Fibroblast of lung (primary cell): ENCODE measurements at regions not wholly inside any gene's neighbourhood (a gene's known extent, or its start where the extent isn't known, plus 50 kb on each side); places are given as distances from the start of the nearest gene placed in this dataset.

Experiments used
- DNase-seq, 2 donors: peaks; one replicate each; pipeline versions ENCODE4 v3.0.0 to v3.0.0-alpha.2; 2010; ENCODE audit warnings: low read depth in 2 of 2
- H2AFZ ChIP-seq: 2 replicates; pipeline ENCODE4 v1.5.1; 2012; ENCODE audit warnings: low read length, control low read depth, inconsistent platforms
- H3K27ac ChIP-seq: 2 replicates; pipeline ENCODE4 v1.5.1; 2011; ENCODE audit warnings: low read length, control low read depth; ENCODE audit not compliant: insufficient read depth
- H3K27me3 ChIP-seq: 2 replicates; pipeline ENCODE4 v1.5.1; 2011; ENCODE audit warnings: mild to moderate bottlenecking, low read length; ENCODE audit not compliant: control insufficient read depth, insufficient read depth
- H3K36me3 ChIP-seq: 2 replicates; pipeline ENCODE4 v1.5.1; 2011; ENCODE audit warnings: low read length; ENCODE audit not compliant: control insufficient read depth, insufficient read depth
- H3K4me1 ChIP-seq: 2 replicates; pipeline ENCODE4 v1.5.1; 2011; ENCODE audit warnings: low read length; ENCODE audit not compliant: control insufficient read depth, insufficient read depth; ENCODE audit errors: extremely low read depth
- H3K4me2 ChIP-seq: 2 replicates; pipeline ENCODE4 v1.5.1; 2011; ENCODE audit warnings: low read length, control low read depth; ENCODE audit not compliant: insufficient read depth; ENCODE audit errors: extremely low read depth
- H3K4me3 ChIP-seq, 4 experiments: fragments of 200-600 bp in 1 of 4; sonication (generic) in 1 of 4; replicated peaks in 1 of 4; 2 replicates each; pipeline ENCODE4 v1.5.1; 2011 to 2016; ENCODE audit warnings: low read length in 4 of 4, low read depth in 3 of 4, mild to moderate bottlenecking in 3 of 4, control low read depth in 2 of 4, inconsistent platforms in 1 of 4, mixed read lengths in 1 of 4; ENCODE audit not compliant: insufficient read depth in 1 of 4; ENCODE audit errors: control extremely low read depth in 1 of 4
- H3K79me2 ChIP-seq: 2 replicates; pipeline ENCODE4 v1.5.1; 2012; ENCODE audit warnings: mild to moderate bottlenecking, low read length, inconsistent platforms; ENCODE audit not compliant: control insufficient read depth, insufficient read depth
- H3K9ac ChIP-seq: 2 replicates; pipeline ENCODE4 v1.5.1; 2011; ENCODE audit warnings: mild to moderate bottlenecking, low read length, control low read depth; ENCODE audit not compliant: insufficient read depth
- H3K9me3 ChIP-seq: 2 replicates; pipeline ENCODE4 v1.5.1; 2012; ENCODE audit warnings: low read depth, low read length; ENCODE audit not compliant: control insufficient read depth, insufficient read depth
- H4K20me1 ChIP-seq: 2 replicates; pipeline ENCODE4 v1.5.1; 2011; ENCODE audit warnings: low read length; ENCODE audit not compliant: control insufficient read depth, insufficient read depth; ENCODE audit errors: extremely low read depth
- EZH2 ChIP-seq: IDR thresholded peaks from 2 replicates; pipeline ENCODE4 v1.5.1; 2012; ENCODE audit warnings: low read length, control low read depth, mild to moderate bottlenecking; ENCODE audit errors: missing control alignments
- TF ChIP-seq, protein P1 (sequence below), 2 donors: IDR thresholded peaks in 1 of 2; conservative IDR thresholded peaks in 1 of 2; 1 replicate in 1 of 2; 2 replicates in 1 of 2; pipeline ENCODE4 v1.5.1; 2011 to 2012; ENCODE audit warnings: low read length in 2 of 2, control low read depth in 1 of 2, inconsistent platforms in 1 of 2, low read depth in 1 of 2, mild to moderate bottlenecking in 1 of 2

DNA sequence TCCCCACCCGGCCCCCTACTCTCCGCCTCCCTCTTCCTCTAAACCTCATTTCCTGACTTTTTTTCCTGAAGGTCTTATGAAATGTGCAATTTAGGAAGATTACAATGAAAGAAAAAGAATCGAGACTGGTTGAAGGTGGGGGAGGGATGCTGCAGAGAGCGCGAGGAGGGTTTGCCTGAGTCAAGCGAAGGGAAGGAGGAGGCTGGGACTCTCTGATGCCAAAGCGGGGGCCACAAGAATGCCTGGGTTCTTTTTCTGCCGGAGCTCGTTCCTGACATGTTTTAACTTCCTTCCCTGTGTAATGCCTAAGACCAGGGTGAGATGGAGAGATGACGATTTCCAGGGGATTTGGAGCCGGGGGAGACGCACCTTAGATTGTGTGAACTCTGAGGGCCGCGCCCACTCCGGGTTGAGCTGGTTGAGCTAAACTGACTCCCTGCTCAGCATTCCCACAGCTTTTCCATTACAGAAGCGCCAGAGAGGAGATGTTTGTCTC lies 270.5 kb upstream of the SORL1-AS1 start:
- no peaks in the 10 kb centered on the region for H4K20me1 ChIP-seq
- peaks cover 3% of the 10 kb centered on the region for H3K4me1 ChIP-seq
- H3K79me2 ChIP-seq, result no peaks in the 10 kb centered on the region
- peak overlapping the region; percentile 65 for H2AFZ ChIP-seq
- TF ChIP-seq, protein P1, sequence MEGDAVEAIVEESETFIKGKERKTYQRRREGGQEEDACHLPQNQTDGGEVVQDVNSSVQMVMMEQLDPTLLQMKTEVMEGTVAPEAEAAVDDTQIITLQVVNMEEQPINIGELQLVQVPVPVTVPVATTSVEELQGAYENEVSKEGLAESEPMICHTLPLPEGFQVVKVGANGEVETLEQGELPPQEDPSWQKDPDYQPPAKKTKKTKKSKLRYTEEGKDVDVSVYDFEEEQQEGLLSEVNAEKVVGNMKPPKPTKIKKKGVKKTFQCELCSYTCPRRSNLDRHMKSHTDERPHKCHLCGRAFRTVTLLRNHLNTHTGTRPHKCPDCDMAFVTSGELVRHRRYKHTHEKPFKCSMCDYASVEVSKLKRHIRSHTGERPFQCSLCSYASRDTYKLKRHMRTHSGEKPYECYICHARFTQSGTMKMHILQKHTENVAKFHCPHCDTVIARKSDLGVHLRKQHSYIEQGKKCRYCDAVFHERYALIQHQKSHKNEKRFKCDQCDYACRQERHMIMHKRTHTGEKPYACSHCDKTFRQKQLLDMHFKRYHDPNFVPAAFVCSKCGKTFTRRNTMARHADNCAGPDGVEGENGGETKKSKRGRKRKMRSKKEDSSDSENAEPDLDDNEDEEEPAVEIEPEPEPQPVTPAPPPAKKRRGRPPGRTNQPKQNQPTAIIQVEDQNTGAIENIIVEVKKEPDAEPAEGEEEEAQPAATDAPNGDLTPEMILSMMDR (conservative IDR thresholded peaks at IDR 0.05 in 1 of 2, IDR thresholded peaks at IDR 0.05 in 1 of 2; ENCODE audit: low read depth in 1 of 2, low read length in 2 of 2), result no peak
- no peak for TF ChIP-seq EZH2
- H3K27ac ChIP-seq, result no peak overlapping the region
- peak; percentile 60 to 67 for DNase-seq
- H3K4me3 ChIP-seq, result peak overlapping the region in 2 of 4 experiments; percentile 60 to 64
- no peak overlapping the region for H3K9ac ChIP-seq
- H3K36me3 ChIP-seq, result no peaks in the 10 kb centered on the region
- H3K27me3 ChIP-seq, result no peaks in the 10 kb centered on the region
- peak overlapping the region; percentile 81 for H3K4me2 ChIP-seq
- no peaks in the 10 kb centered on the region for H3K9me3 ChIP-seq

DNA sequence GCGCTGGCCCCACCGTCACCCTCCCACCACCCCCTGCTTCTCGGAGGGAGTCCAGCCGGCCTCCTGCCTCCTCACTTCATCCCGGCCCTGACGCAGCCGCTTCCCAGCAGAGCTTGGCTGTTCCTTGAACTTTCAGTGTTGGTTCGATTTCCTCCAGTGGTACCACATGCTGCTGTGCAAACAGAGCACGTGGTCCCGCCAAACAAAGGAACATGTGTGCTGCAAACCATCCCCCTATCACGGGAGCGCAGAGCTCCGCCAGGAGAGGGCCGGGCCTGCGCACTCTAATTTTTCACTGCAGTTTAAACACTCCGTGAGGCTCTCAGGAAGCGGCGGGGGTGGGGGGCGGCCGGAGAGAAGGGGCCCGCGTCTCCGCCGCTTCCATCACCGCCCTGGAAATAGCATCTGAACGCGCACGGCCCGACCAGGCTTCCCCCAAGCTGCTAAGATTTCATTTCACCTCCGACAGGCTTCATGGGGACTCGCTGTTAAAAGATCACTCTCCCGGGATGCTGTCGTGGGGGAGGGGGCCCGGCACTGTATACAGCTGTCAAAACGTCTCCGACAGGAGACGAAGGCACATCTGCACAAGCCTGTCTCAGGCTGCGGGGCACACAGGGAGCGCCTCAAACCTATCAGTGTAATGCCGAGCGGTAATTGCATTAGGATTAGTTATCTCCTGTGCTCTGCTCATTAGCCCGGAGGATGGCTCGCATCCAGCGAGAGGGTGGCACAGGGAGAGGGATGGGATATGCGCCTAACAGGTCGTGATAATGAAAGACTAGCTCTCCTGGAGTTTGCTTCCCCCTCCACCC lies 269.9 kb upstream of the SORL1-AS1 start:
- Histone ChIP-seq H3K4me2 (peak overlapping the region; percentile 81), H3K4me3 (peak overlapping the region; percentile 44 to 64 (median 53)), H3K9me3 (no peaks in the 10 kb centered on the region), H3K79me2 (no peaks in the 10 kb centered on the region), H2AFZ (peak overlapping the region; percentile 85), H3K27me3 (no peaks in the 10 kb centered on the region), H3K36me3 (no peaks in the 10 kb centered on the region), H3K9ac (peak overlapping the region; percentile 44), H3K27ac (peak overlapping the region; percentile 45), H3K4me1 (peaks cover 3% of the 10 kb centered on the region), H4K20me1 (no peaks in the 10 kb centered on the region)
- peak; percentile 96 to 99 for DNase-seq
- TF ChIP-seq, protein P1 (conservative IDR thresholded peaks at IDR 0.05 in 1 of 2, IDR thresholded peaks at IDR 0.05 in 1 of 2; ENCODE audit: low read depth in 1 of 2, low read length in 2 of 2), result peak in 1 of 2 donors; percentile 9
- TF ChIP-seq EZH2, result no peak

DNA sequence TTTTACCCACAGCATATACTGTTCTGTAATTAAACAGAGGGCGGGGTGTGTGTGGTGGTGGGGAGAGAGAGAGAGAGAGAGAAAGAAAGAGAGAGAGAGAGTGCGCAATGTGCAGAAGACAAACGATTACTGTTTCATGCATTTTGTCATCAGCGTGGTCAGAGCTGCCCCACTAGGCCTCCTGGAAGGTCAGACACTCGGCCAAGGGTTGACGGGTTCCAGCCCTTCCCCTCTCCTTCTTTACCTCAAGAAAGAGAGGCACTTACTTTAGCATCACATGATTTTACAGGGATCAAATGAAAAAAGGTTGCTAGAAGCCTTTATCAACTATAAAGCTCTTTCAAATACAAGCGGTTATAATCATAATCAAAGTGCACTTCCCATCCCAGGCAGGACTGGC lies 269.2 kb upstream of the SORL1-AS1 start:
- Histone ChIP-seq H3K27ac (peak overlapping the region; percentile 45), H3K4me2 (peak overlapping the region; percentile 81)

More for the DNA sequence above, 269.2 kb upstream of the SORL1-AS1 start:
- Histone ChIP-seq H3K9ac (no peak overlapping the region), H3K27me3 (no peaks in the 10 kb centered on the region), H3K9me3 (no peaks in the 10 kb centered on the region), H3K4me3 (peak overlapping the region in 3 of 4 experiments; percentile 44 to 60 (median 46)), H3K4me1 (peaks cover 3% of the 10 kb centered on the region), H2AFZ (peak overlapping the region; percentile 85), H3K36me3 (no peaks in the 10 kb centered on the region), H3K79me2 (no peaks in the 10 kb centered on the region), H4K20me1 (no peaks in the 10 kb centered on the region)
- TF ChIP-seq EZH2, result no peak
- TF ChIP-seq, protein P1 (conservative IDR thresholded peaks at IDR 0.05 in 1 of 2, IDR thresholded peaks at IDR 0.05 in 1 of 2; ENCODE audit: low read depth in 1 of 2, low read length in 2 of 2), result no peak
- no peak for DNase-seq
